H1 (cell line): ENCODE measurements at regions not wholly inside any gene's neighbourhood (a gene's known extent, or its start where the extent isn't known, plus 50 kb on each side); places are given as distances from the start of the nearest gene placed in this dataset.

ENCODE experiments used
- BACH1 ChIP-seq: IDR thresholded peaks from 2 replicates; pipeline ENCODE4 v1.6.1; 2012; ENCODE audit warnings: low read length, improper control_type of control experiment
- BCL11A ChIP-seq, 2 experiments: IDR thresholded peaks; one replicate each; pipeline ENCODE4 v1.6.1; 2011; ENCODE audit warnings: low read depth in 2 of 2, low read length in 2 of 2, mild to moderate bottlenecking in 2 of 2
- CTCF ChIP-seq, 3 experiments: IDR thresholded peaks; 1 replicate in 2 of 3; 2 replicates in 1 of 3; pipeline versions ENCODE4 v1.5.1 to v1.6.1; 2011; ENCODE audit warnings: low read length in 3 of 3, mild to moderate bottlenecking in 3 of 3, inconsistent platforms in 2 of 3, low read depth in 1 of 3, moderate library complexity in 1 of 3; ENCODE audit not compliant: insufficient read depth in 1 of 3; ENCODE audit errors: control extremely low read depth in 1 of 3
- EZH2 ChIP-seq: fragments of 200-600 bp; sonication (generic); IDR thresholded peaks from 2 replicates; pipeline ENCODE4 v1.7.1; 2012; ENCODE audit warnings: low read depth, mild to moderate bottlenecking, moderate library complexity, low read length, inconsistent platforms; ENCODE audit not compliant: severe bottlenecking
- JUND ChIP-seq: IDR thresholded peaks from 2 replicates; pipeline ENCODE4 v1.6.1; 2011; ENCODE audit warnings: mild to moderate bottlenecking, improper control_type of control experiment, low read length
- RNF2 ChIP-seq: fragments of 200-900, 300-1000 bp; sonication (generic); IDR thresholded peaks from 2 replicates; pipeline ENCODE4 v1.7.1; 2016; ENCODE audit warnings: borderline replicate concordance, low read depth, mild to moderate bottlenecking, antibody characterized with exemption, low read length; ENCODE audit not compliant: poor library complexity, severe bottlenecking; ENCODE audit errors: missing control alignments
- TCF12 ChIP-seq: IDR thresholded peaks from 2 replicates; pipeline ENCODE4 v1.6.1; 2011; ENCODE audit warnings: low read depth, mild to moderate bottlenecking, low read length

- no peak for TF ChIP-seq CTCF (IDR thresholded peaks at IDR 0.05; ENCODE audit: control extremely low read depth in 1 of 3, insufficient read depth in 1 of 3, low read depth in 1 of 3, low read length in 3 of 3)
- no peak for TF ChIP-seq BACH1
- no peak for TF ChIP-seq EZH2
- no peak for TF ChIP-seq BCL11A (IDR thresholded peaks at IDR 0.05; ENCODE audit: low read depth in 2 of 2, low read length in 2 of 2)
- no peak for TF ChIP-seq RNF2
- no peak for TF ChIP-seq JUND
- no peak for TF ChIP-seq TCF12
These were observed 337.0 kb downstream of the IPO8 start for GRCh38 chr12:30358671-30359070.
